Panc1 (cell line): ENCODE measurements at regions not wholly inside any gene's neighbourhood (a gene's known extent, or its start where the extent isn't known, plus 50 kb on each side); places are given as distances from the start of the nearest gene placed in this dataset.

Source experiments
- POLR2AphosphoS5 ChIP-seq: IDR thresholded peaks from 2 replicates; pipeline ENCODE4 v1.6.1; 2012; ENCODE audit warnings: mild to moderate bottlenecking, low read depth, low read length, moderate library complexity
- SIN3A ChIP-seq: IDR thresholded peaks from 2 replicates; pipeline ENCODE4 v1.6.1; 2012; ENCODE audit warnings: low read depth, mild to moderate bottlenecking, low read length, moderate library complexity, borderline replicate concordance; ENCODE audit not compliant: insufficient read depth
- TF ChIP-seq, protein P1 (sequence below): fragments of 450-650 bp; IDR thresholded peaks from 2 replicates; pipeline ENCODE4 v1.5.1; 2017; ENCODE audit warnings: mild to moderate bottlenecking

DNA sequence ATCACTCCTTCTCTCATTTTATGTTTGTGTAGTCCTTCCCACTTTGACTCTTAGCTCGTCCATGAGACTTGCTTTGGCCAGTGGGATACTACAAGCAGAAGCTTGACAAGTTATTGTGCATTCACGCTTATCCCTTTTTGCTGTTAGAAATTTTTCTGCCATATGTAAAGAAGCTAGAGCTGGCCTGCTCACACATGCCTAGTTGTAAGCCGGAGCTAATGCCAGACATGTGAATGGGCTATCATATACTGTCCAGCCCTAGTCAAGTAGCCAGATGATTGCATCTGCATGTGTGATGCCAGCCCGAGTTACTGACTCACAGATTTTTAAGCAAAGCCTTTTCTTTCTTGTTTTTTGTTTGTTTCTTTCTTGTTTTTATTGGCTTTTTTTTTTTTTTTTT is 460.7 kb downstream of the TDRD3 start:
- TF ChIP-seq SIN3A: no peak
- TF ChIP-seq, protein P1, sequence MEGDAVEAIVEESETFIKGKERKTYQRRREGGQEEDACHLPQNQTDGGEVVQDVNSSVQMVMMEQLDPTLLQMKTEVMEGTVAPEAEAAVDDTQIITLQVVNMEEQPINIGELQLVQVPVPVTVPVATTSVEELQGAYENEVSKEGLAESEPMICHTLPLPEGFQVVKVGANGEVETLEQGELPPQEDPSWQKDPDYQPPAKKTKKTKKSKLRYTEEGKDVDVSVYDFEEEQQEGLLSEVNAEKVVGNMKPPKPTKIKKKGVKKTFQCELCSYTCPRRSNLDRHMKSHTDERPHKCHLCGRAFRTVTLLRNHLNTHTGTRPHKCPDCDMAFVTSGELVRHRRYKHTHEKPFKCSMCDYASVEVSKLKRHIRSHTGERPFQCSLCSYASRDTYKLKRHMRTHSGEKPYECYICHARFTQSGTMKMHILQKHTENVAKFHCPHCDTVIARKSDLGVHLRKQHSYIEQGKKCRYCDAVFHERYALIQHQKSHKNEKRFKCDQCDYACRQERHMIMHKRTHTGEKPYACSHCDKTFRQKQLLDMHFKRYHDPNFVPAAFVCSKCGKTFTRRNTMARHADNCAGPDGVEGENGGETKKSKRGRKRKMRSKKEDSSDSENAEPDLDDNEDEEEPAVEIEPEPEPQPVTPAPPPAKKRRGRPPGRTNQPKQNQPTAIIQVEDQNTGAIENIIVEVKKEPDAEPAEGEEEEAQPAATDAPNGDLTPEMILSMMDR: no peak
- no peak for TF ChIP-seq POLR2AphosphoS5
